Neural progenitor cell (in vitro differentiated cells): ENCODE measurements at regions not wholly inside any gene's neighbourhood (a gene's known extent, or its start where the extent isn't known, plus 50 kb on each side); places are given as distances from the start of the nearest gene placed in this dataset.
A peak's percentile ranks its signal among the peaks of the same experiment; 100 is the strongest.

Experiments
- DNase-seq: peaks from one replicate; pipeline ENCODE4 v3.0.0-alpha.2; 2016; ENCODE audit warnings: low spot score
- H2AFZ ChIP-seq: fragments of 200-600 bp; sonication (generic); replicated peaks from 2 replicates; pipeline ENCODE4 v1.6.1; 2016; ENCODE audit warnings: antibody characterized with exemption
- H3F3A ChIP-seq: fragments of 200-600 bp; sonication (generic); 2 replicates; pipeline ENCODE4 v1.6.1; 2016; ENCODE audit warnings: antibody characterized with exemption, low read depth
- H3K27ac ChIP-seq: fragments of 200-600 bp; sonication (generic); 2 replicates; pipeline ENCODE4 v1.5.1; 2016; ENCODE audit warnings: mild to moderate bottlenecking
- H3K27me3 ChIP-seq: fragments of 200-600 bp; sonication (generic); 2 replicates; pipeline ENCODE4 v1.6.1; 2016; ENCODE audit warnings: mild to moderate bottlenecking, moderate library complexity
- H3K36me3 ChIP-seq: fragments of 200-600 bp; sonication (generic); 2 replicates; pipeline ENCODE4 v1.5.1; 2016
- H3K4me1 ChIP-seq: fragments of 200-600 bp; sonication (generic); 2 replicates; pipeline ENCODE4 v1.6.1; 2016; ENCODE audit warnings: mixed run types
- H3K4me2 ChIP-seq: fragments of 200-600 bp; sonication (generic); 2 replicates; pipeline ENCODE4 v1.6.1; 2016
- H3K4me3 ChIP-seq: fragments of 200-600 bp; sonication (generic); 2 replicates; pipeline ENCODE4 v1.5.1; 2016
- H3K79me2 ChIP-seq: fragments of 200-600 bp; sonication (generic); 2 replicates; pipeline ENCODE4 v1.6.1; 2016; ENCODE audit warnings: low read depth
- H3K9ac ChIP-seq: fragments of 200-600 bp; sonication (generic); 2 replicates; pipeline ENCODE4 v1.6.1; 2016
- H3K9me3 ChIP-seq: fragments of 200-600 bp; sonication (generic); 2 replicates; pipeline ENCODE4 v1.5.1; 2016; ENCODE audit warnings: low read depth
- H4K20me1 ChIP-seq: fragments of 200-600 bp; sonication (generic); 2 replicates; pipeline ENCODE4 v1.6.1; 2016; ENCODE audit warnings: low read depth
- H3K27ac Mint-ChIP-seq: 3 replicates; pipeline ENCODE4 v1.8.0; 2021; ENCODE audit warnings: mixed read lengths
- H3K27me3 Mint-ChIP-seq: 2 replicates; pipeline ENCODE4 v1.8.0; 2022; ENCODE audit warnings: low read depth, mild to moderate bottlenecking, inconsistent platforms, moderate library complexity, mixed read lengths; ENCODE audit not compliant: insufficient read depth
- H3K36me3 Mint-ChIP-seq: 3 replicates; pipeline ENCODE4 v1.8.0; 2021; ENCODE audit warnings: mixed read lengths
- H3K4me1 Mint-ChIP-seq: 3 replicates; pipeline ENCODE4 v1.8.0; 2021; ENCODE audit warnings: mixed read lengths
- H3K4me3 Mint-ChIP-seq: 3 replicates; pipeline ENCODE4 v1.8.0; 2021; ENCODE audit warnings: mild to moderate bottlenecking, moderate library complexity, mixed read lengths
- H3K9me3 Mint-ChIP-seq: 3 replicates; pipeline ENCODE4 v1.8.0; 2020; ENCODE audit warnings: mixed read lengths
- EZH2 ChIP-seq: fragments of 200-600 bp; sonication (generic); IDR thresholded peaks from 2 replicates; pipeline ENCODE4 v1.6.1; 2017; ENCODE audit warnings: antibody characterized with exemption, mild to moderate bottlenecking, moderate library complexity
- EZH2phosphoT487 ChIP-seq: fragments of 200-600 bp; sonication (generic); IDR thresholded peaks from 2 replicates; pipeline ENCODE4 v1.6.1; 2017; ENCODE audit warnings: antibody characterized with exemption
- TF ChIP-seq, protein P1 (sequence below): fragments of 200-600 bp; sonication (generic); IDR thresholded peaks from 2 replicates; pipeline ENCODE4 v1.5.1; 2017; ENCODE audit warnings: antibody characterized with exemption, mild to moderate bottlenecking

DNA sequence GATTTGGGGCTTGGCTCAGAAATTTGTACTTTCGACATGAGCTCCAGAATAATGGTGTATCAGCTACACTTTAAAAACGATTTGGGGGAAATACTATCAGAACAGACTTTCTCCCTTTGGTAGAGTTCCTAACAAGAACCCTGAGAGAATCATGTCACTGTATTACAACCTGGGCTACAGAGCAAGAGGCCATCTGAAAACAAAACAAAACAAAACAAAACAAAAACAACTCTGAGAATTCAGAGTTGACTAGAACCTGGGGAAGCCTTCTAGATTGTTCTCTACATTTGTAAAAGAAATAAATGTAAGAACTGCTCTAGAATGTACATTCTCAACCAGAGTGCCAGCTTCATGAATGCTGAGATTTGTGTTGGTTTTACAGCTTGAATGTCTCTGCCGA lies 262.6 kb upstream of the SEMA3D start:
- Histone ChIP-seq H3K36me3 (no peaks in the 10 kb centered on the region), H3F3A (no peaks in the 10 kb centered on the region), H3K79me2 (no peaks in the 10 kb centered on the region), H3K27me3 (no peaks in the 10 kb centered on the region), H3K9me3 (no peaks in the 10 kb centered on the region), H3K4me2 (no peak overlapping the region), H3K9ac (no peak overlapping the region), H2AFZ (peak overlapping the region; percentile 0), H3K4me3 (no peak overlapping the region), H3K27ac (no peak overlapping the region), H3K4me1 (no peaks in the 10 kb centered on the region), H4K20me1 (no peaks in the 10 kb centered on the region)
- no peak overlapping the region for H3K4me3 Mint-ChIP-seq
- no peak overlapping the region for H3K27ac Mint-ChIP-seq
- H3K9me3 Mint-ChIP-seq, result no peaks in the 10 kb centered on the region
- no peaks in the 10 kb centered on the region for H3K4me1 Mint-ChIP-seq
- DNase-seq, result no peak
- H3K27me3 Mint-ChIP-seq, result no peaks in the 10 kb centered on the region
- no peak for TF ChIP-seq EZH2phosphoT487
- TF ChIP-seq EZH2, result no peak
- TF ChIP-seq, protein P1, sequence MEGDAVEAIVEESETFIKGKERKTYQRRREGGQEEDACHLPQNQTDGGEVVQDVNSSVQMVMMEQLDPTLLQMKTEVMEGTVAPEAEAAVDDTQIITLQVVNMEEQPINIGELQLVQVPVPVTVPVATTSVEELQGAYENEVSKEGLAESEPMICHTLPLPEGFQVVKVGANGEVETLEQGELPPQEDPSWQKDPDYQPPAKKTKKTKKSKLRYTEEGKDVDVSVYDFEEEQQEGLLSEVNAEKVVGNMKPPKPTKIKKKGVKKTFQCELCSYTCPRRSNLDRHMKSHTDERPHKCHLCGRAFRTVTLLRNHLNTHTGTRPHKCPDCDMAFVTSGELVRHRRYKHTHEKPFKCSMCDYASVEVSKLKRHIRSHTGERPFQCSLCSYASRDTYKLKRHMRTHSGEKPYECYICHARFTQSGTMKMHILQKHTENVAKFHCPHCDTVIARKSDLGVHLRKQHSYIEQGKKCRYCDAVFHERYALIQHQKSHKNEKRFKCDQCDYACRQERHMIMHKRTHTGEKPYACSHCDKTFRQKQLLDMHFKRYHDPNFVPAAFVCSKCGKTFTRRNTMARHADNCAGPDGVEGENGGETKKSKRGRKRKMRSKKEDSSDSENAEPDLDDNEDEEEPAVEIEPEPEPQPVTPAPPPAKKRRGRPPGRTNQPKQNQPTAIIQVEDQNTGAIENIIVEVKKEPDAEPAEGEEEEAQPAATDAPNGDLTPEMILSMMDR, result no peak
- H3K36me3 Mint-ChIP-seq, result no peaks in the 10 kb centered on the region

DNA sequence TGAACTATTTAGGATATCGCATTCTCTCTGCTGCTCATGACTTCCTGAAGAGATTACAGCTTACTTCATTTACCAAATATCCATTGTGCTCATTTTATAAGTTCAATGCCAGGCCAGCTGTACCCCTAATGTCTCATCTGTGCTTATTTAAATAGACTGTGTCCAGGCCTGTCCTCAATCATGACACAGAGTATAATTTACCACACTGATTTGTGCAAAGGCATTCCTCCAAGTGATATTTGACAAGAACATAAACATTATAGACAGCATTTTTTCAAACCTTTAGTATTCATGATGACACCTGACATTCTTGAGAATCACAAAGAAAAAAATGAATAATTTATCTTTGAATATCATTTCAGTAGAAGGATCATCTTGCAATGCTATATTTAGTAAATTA lies 260.1 kb upstream of the SEMA3D start:
- no peak overlapping the region for H3K4me2 ChIP-seq
- no peaks in the 10 kb centered on the region for H3K9me3 ChIP-seq
- no peaks in the 10 kb centered on the region for H4K20me1 ChIP-seq
- H3K4me3 ChIP-seq, result no peak overlapping the region
- no peak for DNase-seq
- H2AFZ ChIP-seq, result no peak overlapping the region
- Mint-ChIP-seq H3K36me3 (no peaks in the 10 kb centered on the region), H3K4me1 (no peaks in the 10 kb centered on the region), H3K4me3 (no peak overlapping the region), H3K27me3 (no peaks in the 10 kb centered on the region), H3K9me3 (no peaks in the 10 kb centered on the region), H3K27ac (no peak overlapping the region)
- no peaks in the 10 kb centered on the region for H3K4me1 ChIP-seq
- no peaks in the 10 kb centered on the region for H3K36me3 ChIP-seq
- H3K27me3 ChIP-seq, result no peaks in the 10 kb centered on the region
- H3K9ac ChIP-seq, result no peak overlapping the region
- H3K27ac ChIP-seq, result no peak overlapping the region
- no peaks in the 10 kb centered on the region for H3K79me2 ChIP-seq
- no peaks in the 10 kb centered on the region for H3F3A ChIP-seq
- TF ChIP-seq EZH2phosphoT487 (no peak), EZH2 (no peak)
- TF ChIP-seq, protein P1, result no peak

DNA sequence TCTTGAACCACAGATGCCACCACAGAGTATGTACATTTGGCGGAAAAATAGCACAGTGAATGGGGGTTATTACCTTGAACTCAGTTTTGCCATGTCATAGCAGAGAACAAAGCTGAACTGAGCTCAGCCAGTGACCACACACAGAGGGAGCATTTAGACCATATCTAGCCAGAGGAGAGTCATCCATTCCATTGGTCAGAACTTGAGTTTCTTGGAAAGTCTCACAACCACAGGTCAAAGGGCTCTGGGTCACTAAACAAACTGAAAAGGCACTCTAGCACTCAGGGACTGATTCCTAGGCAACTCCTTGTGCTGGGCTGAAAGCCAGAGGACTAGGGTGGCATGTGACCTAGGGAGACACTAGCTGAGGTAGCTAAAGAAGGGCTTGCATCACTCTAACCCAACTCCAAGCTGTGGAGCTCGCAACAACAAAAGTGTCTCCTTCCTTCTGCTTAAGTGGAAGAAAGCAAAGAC lies 239.7 kb upstream of the SEMA3D start:
- H3K79me2 ChIP-seq, result no peaks in the 10 kb centered on the region
- H3F3A ChIP-seq, result no peaks in the 10 kb centered on the region
- no peaks in the 10 kb centered on the region for H4K20me1 ChIP-seq
- H3K36me3 ChIP-seq, result no peaks in the 10 kb centered on the region
- H3K9me3 ChIP-seq, result no peaks in the 10 kb centered on the region
- no peak overlapping the region for H2AFZ ChIP-seq
- TF ChIP-seq EZH2phosphoT487 (no peak), EZH2 (no peak)
- TF ChIP-seq, protein P1, result no peak
- Mint-ChIP-seq H3K4me1 (peaks cover 3% of the 10 kb centered on the region), H3K9me3 (no peaks in the 10 kb centered on the region), H3K36me3 (no peaks in the 10 kb centered on the region), H3K4me3 (no peak overlapping the region), H3K27me3 (no peaks in the 10 kb centered on the region), H3K27ac (no peak overlapping the region)
- H3K4me2 ChIP-seq, result no peak overlapping the region
- no peak for DNase-seq
- H3K4me1 ChIP-seq, result no peaks in the 10 kb centered on the region
- H3K4me3 ChIP-seq, result no peak overlapping the region
- H3K27ac ChIP-seq, result no peak overlapping the region
- H3K9ac ChIP-seq, result no peak overlapping the region
- H3K27me3 ChIP-seq, result no peaks in the 10 kb centered on the region
